OCI-LY3 (cell line): ENCODE measurements at regions not wholly inside any gene's neighbourhood (a gene's known extent, or its start where the extent isn't known, plus 50 kb on each side); places are given as distances from the start of the nearest gene placed in this dataset.

Experiments
- EZH2phosphoT487 ChIP-seq: fragments of 200-600 bp; shearing (Covaris generic); IDR thresholded peaks from 2 replicates; pipeline ENCODE4 v1.6.1; 2018; ENCODE audit warnings: antibody characterized with exemption, mixed run types, low read depth
- TF ChIP-seq, protein P1 (sequence below): fragments of 200-600, 300-600 bp; sonication (generic); IDR thresholded peaks from 2 replicates; pipeline ENCODE4 v1.5.1; 2014; ENCODE audit warnings: antibody characterized with exemption, low read length, low read depth

DNA sequence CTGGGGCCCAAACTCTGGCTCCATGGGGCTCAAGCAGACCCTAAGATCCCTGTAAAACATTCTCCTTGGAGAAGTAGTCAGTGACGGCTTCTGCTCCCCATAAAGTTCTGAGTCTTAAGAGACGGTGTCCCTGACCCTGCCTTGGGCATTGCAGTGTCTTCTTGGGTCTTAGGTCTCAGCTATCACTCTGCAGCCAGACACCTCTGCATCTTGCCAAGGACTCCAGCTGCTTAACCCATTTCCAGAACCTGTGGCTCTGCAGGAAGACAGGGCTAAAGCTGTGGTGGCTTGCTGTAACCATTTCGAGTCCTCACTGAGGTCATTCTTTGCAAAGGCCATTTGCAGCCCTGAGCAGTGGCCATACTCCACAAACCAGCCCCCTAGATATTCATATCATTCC is 337.1 kb upstream of the ZMIZ1 start:
- TF ChIP-seq, protein P1, sequence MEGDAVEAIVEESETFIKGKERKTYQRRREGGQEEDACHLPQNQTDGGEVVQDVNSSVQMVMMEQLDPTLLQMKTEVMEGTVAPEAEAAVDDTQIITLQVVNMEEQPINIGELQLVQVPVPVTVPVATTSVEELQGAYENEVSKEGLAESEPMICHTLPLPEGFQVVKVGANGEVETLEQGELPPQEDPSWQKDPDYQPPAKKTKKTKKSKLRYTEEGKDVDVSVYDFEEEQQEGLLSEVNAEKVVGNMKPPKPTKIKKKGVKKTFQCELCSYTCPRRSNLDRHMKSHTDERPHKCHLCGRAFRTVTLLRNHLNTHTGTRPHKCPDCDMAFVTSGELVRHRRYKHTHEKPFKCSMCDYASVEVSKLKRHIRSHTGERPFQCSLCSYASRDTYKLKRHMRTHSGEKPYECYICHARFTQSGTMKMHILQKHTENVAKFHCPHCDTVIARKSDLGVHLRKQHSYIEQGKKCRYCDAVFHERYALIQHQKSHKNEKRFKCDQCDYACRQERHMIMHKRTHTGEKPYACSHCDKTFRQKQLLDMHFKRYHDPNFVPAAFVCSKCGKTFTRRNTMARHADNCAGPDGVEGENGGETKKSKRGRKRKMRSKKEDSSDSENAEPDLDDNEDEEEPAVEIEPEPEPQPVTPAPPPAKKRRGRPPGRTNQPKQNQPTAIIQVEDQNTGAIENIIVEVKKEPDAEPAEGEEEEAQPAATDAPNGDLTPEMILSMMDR = no peak
- no peak for TF ChIP-seq EZH2phosphoT487
